Limb (tissue), 2 donors: ENCODE measurements at regions not wholly inside any gene's neighbourhood (a gene's known extent, or its start where the extent isn't known, plus 50 kb on each side); places are given as distances from the start of the nearest gene placed in this dataset.
A peak's percentile ranks its signal among the peaks of the same experiment; 100 is the strongest.
"Not testable (repeated sequence)": the region's sequence is repeated elsewhere in the genome, so short reads cannot be mapped to it uniquely, and the experiment has no call there.

Experiments used
- DNase-seq, 2 donors: peaks; one replicate each; pipeline ENCODE4 v3.0.0-alpha.2; 2016; ENCODE audit errors: extremely low spot score in 2 of 2

DNA sequence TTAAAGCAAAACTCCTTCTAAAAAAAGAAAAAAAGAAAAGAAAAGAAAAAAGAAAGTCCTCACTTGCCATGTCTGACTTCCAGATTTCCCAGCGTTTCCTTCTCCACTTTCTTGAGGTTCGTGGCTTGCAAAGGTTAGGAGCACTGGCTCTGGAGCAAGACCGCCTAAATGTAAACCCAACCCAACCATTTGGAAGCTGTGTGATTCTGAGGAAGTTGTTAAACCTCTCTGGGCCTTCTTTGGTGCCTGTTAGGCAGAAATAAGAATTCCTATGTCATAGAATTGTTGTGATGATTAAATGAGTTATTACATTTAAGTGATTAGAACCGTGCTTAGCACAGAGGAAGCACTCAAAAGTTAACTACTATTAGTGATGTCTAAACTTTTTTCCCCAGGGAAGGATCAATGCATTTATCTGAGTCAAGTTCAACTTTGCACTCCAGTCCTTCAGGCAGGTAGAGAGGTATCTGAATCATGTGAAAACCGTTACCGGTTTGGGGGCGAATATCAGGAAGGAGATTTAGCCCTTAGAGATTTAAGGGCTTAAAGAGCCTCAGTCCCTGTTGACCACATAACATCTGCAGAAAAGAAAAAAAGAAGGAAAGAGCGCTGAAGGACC is 78.3 kb upstream of the HES1 start:
- DNase-seq, result no peak

GRCh38 chr3:194058189-194058571 is 77.8 kb upstream of the HES1 start:
- peak; percentile 80 to 83 for DNase-seq

GRCh38 chr3:194058753-194059152 is 77.2 kb upstream of the HES1 start:
- DNase-seq, result no peak

GRCh38 chr3:194061421-194062030 is 74.4 kb upstream of the HES1 start:
- DNase-seq, result no peak

GRCh38 chr3:194062830-194063229 is 73.1 kb upstream of the HES1 start:
- no peak for DNase-seq

- DNase-seq, result no peak
Measured at GRCh38 chr3:194064380-194065332, 71.3 kb upstream of the HES1 start.

GRCh38 chr3:194067327-194067726 is 68.6 kb upstream of the HES1 start:
- not testable (repeated sequence) for DNase-seq

DNA sequence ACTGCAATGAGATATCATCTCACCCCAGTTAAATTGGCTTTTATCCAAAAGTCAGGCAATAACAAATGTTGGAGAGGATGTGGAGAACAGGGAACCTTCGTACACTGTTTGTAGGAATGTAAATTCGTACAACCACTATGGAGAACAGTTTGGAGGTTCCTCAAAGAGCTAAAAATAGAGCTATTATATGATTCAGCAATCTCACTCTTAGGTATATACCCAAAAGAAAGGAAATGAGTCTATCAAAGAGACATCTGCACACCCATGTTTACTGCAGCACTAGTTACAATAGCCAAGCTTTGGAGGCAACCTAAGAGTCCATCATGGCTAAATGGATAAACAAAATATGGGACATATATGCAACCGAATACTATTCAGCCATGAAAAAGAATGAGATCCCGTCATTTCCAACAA is 68.0 kb upstream of the HES1 start:
- DNase-seq, result no peak

GRCh38 chr3:194069421-194070219 is 66.3 kb upstream of the HES1 start:
- no peak for DNase-seq

DNA sequence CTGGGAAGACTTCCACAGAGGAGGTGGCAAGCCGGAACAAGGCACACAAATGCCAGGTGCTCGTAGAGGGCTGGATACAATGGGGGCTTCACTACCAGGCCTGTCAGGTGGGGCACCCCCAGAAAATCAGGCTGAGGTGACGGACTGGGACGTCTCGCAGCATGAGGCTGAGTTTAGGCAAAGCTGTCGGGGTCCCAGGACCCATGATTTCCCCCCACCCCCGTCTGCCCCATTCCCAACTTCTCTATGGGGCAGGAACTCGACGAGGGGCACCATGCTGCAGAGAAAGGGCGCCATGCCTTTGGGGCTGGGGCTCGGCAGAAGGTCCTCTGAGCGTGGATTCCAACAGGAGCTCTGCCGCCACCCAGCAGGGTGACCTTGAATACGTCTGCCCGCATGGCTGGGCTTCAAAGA is 65.7 kb upstream of the HES1 start:
- DNase-seq, result no peak

DNA sequence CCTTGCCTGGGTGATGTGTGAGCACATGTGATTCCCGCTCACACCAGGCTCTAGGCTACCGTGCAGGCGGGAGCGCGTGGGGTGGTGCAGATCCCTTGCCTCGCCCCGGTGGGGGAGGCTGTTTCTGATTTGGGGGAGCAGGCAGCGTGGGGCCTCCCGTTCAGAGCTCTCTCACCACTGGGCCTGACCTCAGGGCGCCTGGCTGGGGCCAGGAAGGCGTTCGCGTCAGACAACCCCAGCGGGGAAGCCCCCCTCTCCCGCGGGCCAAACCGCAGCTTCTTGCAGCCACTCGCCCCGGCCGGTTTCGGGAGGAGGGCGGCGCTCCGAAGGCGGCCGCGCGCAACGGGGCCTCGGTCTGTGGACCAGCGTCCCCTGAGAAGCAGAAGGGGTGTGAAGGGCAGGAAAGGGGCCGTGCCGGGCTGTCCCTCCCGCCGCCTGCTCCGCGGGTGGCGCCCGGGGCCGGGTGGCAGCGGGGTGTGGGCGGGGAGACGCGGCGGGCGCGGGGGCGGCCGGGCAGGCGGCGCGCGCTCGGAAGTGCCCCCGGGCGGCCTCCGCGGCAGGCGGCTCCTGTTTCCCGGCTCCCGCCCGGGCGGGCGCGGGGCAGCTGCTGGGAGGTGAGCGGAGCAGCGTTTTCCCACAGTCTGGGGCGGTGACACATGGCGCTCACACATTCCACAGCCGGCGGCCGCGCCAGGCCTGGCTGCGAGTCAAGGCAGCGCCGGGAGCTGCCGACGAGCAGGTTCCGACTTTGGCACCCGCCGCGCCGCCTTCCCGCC is 65.1 kb upstream of the HES1 start:
- peak; percentile 90 to 92 for DNase-seq

GRCh38 chr3:194072097-194072428 is 63.9 kb upstream of the HES1 start:
- no peak for DNase-seq

DNA sequence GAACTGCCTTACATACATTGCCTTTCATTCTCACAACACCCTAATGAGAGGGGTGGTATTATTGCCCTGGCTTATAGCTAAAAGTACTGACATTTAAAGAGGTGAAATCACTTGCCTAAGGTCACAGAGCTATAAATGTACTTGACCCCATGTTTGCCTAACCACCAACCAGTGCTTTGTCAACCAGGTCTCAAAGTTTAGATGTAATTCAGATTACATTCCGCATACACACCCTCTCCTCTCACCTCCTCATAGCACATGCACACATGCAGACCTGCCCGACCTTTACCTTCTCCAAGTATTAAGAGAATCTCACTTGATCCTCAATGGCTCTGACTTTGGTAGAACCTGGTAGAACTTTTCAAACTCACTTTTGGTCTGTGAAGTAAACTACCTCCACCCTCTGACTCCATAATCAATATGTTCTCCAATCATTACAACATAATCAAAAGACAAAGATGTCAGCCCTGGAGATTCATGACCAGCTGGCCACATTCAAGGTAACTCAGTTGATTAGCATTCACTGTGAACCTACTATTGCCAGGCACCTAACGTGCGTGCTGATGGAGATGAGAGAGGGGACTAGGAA is 63.2 kb upstream of the HES1 start:
- no peak for DNase-seq

GRCh38 chr3:194073926-194074325 is 62.0 kb upstream of the HES1 start:
- DNase-seq, result no peak

GRCh38 chr3:194075088-194075615 is 60.8 kb upstream of the HES1 start:
- no peak for DNase-seq

- DNase-seq, result no peak
Measured at GRCh38 chr3:194075802-194076460, 60.0 kb upstream of the HES1 start.

- DNase-seq, result no peak
Measured at GRCh38 chr3:194076475-194076874, 59.5 kb upstream of the HES1 start.

- DNase-seq, result no peak
Measured at GRCh38 chr3:194077602-194078001, 58.3 kb upstream of the HES1 start.

DNA sequence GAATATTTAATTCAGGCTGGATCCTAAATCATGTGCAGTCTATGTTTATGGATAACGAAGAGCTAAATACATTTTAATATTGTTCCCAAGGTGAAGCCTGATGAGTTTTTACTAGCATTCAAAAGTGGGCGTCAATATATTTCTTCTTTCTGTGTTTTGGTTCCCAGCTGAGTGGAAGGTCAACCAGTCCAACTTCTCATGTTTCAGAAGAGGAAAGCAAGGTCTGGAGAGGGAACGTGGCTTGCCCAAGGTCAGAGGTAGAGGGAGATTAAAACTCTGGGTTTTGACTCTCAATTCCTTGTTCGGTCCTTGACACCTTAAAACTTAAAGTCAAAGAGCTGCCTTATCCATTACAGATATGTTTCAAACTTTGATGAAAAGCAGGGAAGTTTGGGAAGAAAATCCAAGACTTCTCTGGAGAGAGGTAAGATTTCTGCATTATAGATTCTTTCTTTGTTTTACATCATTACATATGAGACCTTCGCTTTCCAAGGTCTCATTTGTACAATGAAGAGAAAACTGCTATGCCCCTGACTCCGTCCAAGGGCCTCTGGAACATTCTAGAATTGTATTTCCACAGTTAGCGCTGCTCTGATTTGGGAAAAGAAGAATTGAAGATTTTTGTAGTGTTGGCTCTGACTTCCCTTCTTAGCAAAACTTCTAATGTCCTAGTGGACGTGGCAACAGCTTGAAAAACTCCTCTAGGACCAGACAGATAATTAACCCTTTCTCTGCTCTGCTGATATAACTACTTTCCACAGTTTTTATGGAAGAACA is 57.7 kb upstream of the HES1 start:
- DNase-seq, result no peak
